ENCODE measurements at regions not wholly inside any gene's neighbourhood (a gene's known extent, or its start where the extent isn't known, plus 50 kb on each side); places are given as distances from the start of the nearest gene placed in this dataset.

- Histone ChIP-seq H3K4me3 (ENCODE audit: low read length in 2 of 2) (no peak overlapping the region), H3K36me3 (ENCODE audit: control insufficient read depth in 2 of 2, insufficient read depth in 2 of 2, low read length in 2 of 2) (no peaks in the 10 kb centered on the region), H3K9ac (ENCODE audit: low read depth in 1 of 2, low read length in 2 of 2) (no peak overlapping the region), H3K27ac (ENCODE audit: low read depth in 2 of 2, low read length in 2 of 2) (no peak overlapping the region), H3K27me3 (ENCODE audit: control insufficient read depth in 2 of 2, insufficient read depth in 2 of 2, low read length in 2 of 2) (no peaks in the 10 kb centered on the region), H3K4me1 (ENCODE audit: control insufficient read depth in 2 of 2, insufficient read depth in 2 of 2, low read length in 2 of 2) (no peaks in the 10 kb centered on the region), H3K9me3 (ENCODE audit: control insufficient read depth in 2 of 2, low read length in 2 of 2) (no peaks in the 10 kb centered on the region)
These were observed 254.1 kb upstream of the IRX3 start for GRCh38 chr16:54540525-54541180.

- H3K4me1 ChIP-seq (ENCODE audit: control insufficient read depth in 2 of 2, insufficient read depth in 2 of 2, low read length in 2 of 2): no peaks in the 10 kb centered on the region
- H3K9me3 ChIP-seq (ENCODE audit: control insufficient read depth in 2 of 2, low read length in 2 of 2): no peaks in the 10 kb centered on the region
- H3K36me3 ChIP-seq (ENCODE audit: control insufficient read depth in 2 of 2, insufficient read depth in 2 of 2, low read length in 2 of 2): no peaks in the 10 kb centered on the region
- H3K27me3 ChIP-seq (ENCODE audit: control insufficient read depth in 2 of 2, insufficient read depth in 2 of 2, low read length in 2 of 2): no peaks in the 10 kb centered on the region
- H3K27ac ChIP-seq (ENCODE audit: low read depth in 2 of 2, low read length in 2 of 2): no peak overlapping the region
- H3K4me3 ChIP-seq (ENCODE audit: low read length in 2 of 2): no peak overlapping the region
- no peak overlapping the region for H3K9ac ChIP-seq (ENCODE audit: low read depth in 1 of 2, low read length in 2 of 2)
These were observed 251.7 kb upstream of the IRX3 start for GRCh38 chr16:54538276-54538675.

GRCh38 chr16:54533856-54534490 lies 247.4 kb upstream of the IRX3 start:
- Histone ChIP-seq H3K27ac (ENCODE audit: low read depth in 2 of 2, low read length in 2 of 2) (no peak overlapping the region), H3K36me3 (ENCODE audit: control insufficient read depth in 2 of 2, insufficient read depth in 2 of 2, low read length in 2 of 2) (no peaks in the 10 kb centered on the region), H3K9ac (ENCODE audit: low read depth in 1 of 2, low read length in 2 of 2) (no peak overlapping the region), H3K4me1 (ENCODE audit: control insufficient read depth in 2 of 2, insufficient read depth in 2 of 2, low read length in 2 of 2) (no peaks in the 10 kb centered on the region), H3K9me3 (ENCODE audit: control insufficient read depth in 2 of 2, low read length in 2 of 2) (no peaks in the 10 kb centered on the region), H3K4me3 (ENCODE audit: low read length in 2 of 2) (no peak overlapping the region), H3K27me3 (ENCODE audit: control insufficient read depth in 2 of 2, insufficient read depth in 2 of 2, low read length in 2 of 2) (no peaks in the 10 kb centered on the region)

GRCh38 chr16:54526916-54527315 lies 240.3 kb upstream of the IRX3 start:
- Histone ChIP-seq H3K27me3 (ENCODE audit: control insufficient read depth in 2 of 2, insufficient read depth in 2 of 2, low read length in 2 of 2) (no peaks in the 10 kb centered on the region), H3K36me3 (ENCODE audit: control insufficient read depth in 2 of 2, insufficient read depth in 2 of 2, low read length in 2 of 2) (no peaks in the 10 kb centered on the region), H3K27ac (ENCODE audit: low read depth in 2 of 2, low read length in 2 of 2) (no peak overlapping the region), H3K4me3 (ENCODE audit: low read length in 2 of 2) (no peak overlapping the region), H3K9ac (ENCODE audit: low read depth in 1 of 2, low read length in 2 of 2) (no peak overlapping the region), H3K9me3 (ENCODE audit: control insufficient read depth in 2 of 2, low read length in 2 of 2) (no peaks in the 10 kb centered on the region), H3K4me1 (ENCODE audit: control insufficient read depth in 2 of 2, insufficient read depth in 2 of 2, low read length in 2 of 2) (no peaks in the 10 kb centered on the region)

DNA sequence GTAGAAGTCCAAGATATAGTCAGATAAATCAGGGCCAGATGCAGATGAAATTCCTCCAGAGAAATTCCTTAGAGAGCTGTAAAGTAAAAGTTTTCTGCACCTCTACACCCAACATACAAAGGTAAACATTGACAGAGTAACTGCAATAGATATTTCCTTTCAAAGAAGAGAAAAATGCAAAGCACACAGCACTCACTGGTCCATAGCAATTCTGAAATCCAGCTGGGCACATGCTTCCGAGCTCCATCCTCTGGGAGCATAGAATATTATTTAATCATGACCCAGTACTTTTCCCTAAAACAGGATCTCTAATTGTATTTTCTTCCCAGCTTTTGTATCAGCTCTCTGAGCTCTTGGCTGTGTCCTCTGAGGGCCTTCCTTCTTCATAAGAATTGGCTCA lies 239.5 kb upstream of the IRX3 start:
- no peak overlapping the region for H3K27ac ChIP-seq (ENCODE audit: low read depth in 2 of 2, low read length in 2 of 2)
- no peaks in the 10 kb centered on the region for H3K4me1 ChIP-seq (ENCODE audit: control insufficient read depth in 2 of 2, insufficient read depth in 2 of 2, low read length in 2 of 2)
- H3K9ac ChIP-seq (ENCODE audit: low read depth in 1 of 2, low read length in 2 of 2): no peak overlapping the region
- no peaks in the 10 kb centered on the region for H3K27me3 ChIP-seq (ENCODE audit: control insufficient read depth in 2 of 2, insufficient read depth in 2 of 2, low read length in 2 of 2)
- H3K4me3 ChIP-seq (ENCODE audit: low read length in 2 of 2): no peak overlapping the region
- no peaks in the 10 kb centered on the region for H3K36me3 ChIP-seq (ENCODE audit: control insufficient read depth in 2 of 2, insufficient read depth in 2 of 2, low read length in 2 of 2)
- no peaks in the 10 kb centered on the region for H3K9me3 ChIP-seq (ENCODE audit: control insufficient read depth in 2 of 2, low read length in 2 of 2)

GRCh38 chr16:54525104-54525503 lies 238.5 kb upstream of the IRX3 start:
- Histone ChIP-seq H3K36me3 (ENCODE audit: control insufficient read depth in 2 of 2, insufficient read depth in 2 of 2, low read length in 2 of 2) (no peaks in the 10 kb centered on the region), H3K4me1 (ENCODE audit: control insufficient read depth in 2 of 2, insufficient read depth in 2 of 2, low read length in 2 of 2) (no peaks in the 10 kb centered on the region), H3K9ac (ENCODE audit: low read depth in 1 of 2, low read length in 2 of 2) (no peak overlapping the region), H3K27ac (ENCODE audit: low read depth in 2 of 2, low read length in 2 of 2) (no peak overlapping the region), H3K9me3 (ENCODE audit: control insufficient read depth in 2 of 2, low read length in 2 of 2) (no peaks in the 10 kb centered on the region), H3K4me3 (ENCODE audit: low read length in 2 of 2) (no peak overlapping the region), H3K27me3 (ENCODE audit: control insufficient read depth in 2 of 2, insufficient read depth in 2 of 2, low read length in 2 of 2) (no peaks in the 10 kb centered on the region)

DNA sequence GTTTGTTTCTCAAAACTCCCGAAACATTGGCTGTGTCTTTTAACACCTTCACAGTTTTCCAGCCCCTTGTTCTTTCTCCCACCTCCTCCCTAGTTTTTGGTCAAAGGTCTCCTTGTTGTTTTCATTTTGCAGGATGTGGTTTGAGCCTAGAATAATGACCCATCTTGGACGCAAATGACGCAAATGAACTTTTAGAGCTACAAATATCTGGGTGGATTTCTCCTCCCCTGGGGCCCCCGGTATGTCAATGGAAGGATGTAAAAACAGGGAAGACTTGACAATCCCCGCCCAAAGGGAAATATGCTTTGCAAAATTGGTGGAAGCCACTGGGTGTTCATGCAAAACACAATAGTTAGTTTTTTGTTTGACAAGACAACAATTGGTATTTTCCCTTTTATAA lies 236.0 kb upstream of the IRX3 start:
- no peaks in the 10 kb centered on the region for H3K27me3 ChIP-seq (ENCODE audit: control insufficient read depth in 2 of 2, insufficient read depth in 2 of 2, low read length in 2 of 2)
- H3K9ac ChIP-seq (ENCODE audit: low read depth in 1 of 2, low read length in 2 of 2): no peak overlapping the region
- no peaks in the 10 kb centered on the region for H3K4me1 ChIP-seq (ENCODE audit: control insufficient read depth in 2 of 2, insufficient read depth in 2 of 2, low read length in 2 of 2)
- no peaks in the 10 kb centered on the region for H3K9me3 ChIP-seq (ENCODE audit: control insufficient read depth in 2 of 2, low read length in 2 of 2)
- H3K4me3 ChIP-seq (ENCODE audit: low read length in 2 of 2): no peak overlapping the region
- no peak overlapping the region for H3K27ac ChIP-seq (ENCODE audit: low read depth in 2 of 2, low read length in 2 of 2)
- H3K36me3 ChIP-seq (ENCODE audit: control insufficient read depth in 2 of 2, insufficient read depth in 2 of 2, low read length in 2 of 2): no peaks in the 10 kb centered on the region

DNA sequence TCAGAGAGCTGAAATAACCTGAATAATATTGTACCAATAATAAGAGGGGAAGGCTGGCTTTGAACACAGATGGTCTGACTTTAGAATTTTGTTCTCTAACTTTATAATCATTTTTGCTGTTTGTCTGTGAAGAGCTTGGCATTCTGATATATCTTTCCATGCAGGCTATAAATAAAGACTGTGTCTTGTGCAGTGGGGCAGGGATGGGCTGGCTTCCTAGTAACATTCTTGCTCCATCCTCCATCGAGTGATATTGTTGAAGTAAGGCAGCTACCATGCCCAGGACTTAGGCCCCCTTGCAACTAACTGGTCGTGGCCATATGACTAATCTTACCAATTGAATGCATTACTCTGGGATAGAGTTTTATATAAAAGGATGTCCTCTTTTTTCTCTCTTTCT lies 234.7 kb upstream of the IRX3 start:
- no peaks in the 10 kb centered on the region for H3K4me1 ChIP-seq (ENCODE audit: control insufficient read depth in 2 of 2, insufficient read depth in 2 of 2, low read length in 2 of 2)
- H3K4me3 ChIP-seq (ENCODE audit: low read length in 2 of 2): no peak overlapping the region
- no peaks in the 10 kb centered on the region for H3K9me3 ChIP-seq (ENCODE audit: control insufficient read depth in 2 of 2, low read length in 2 of 2)
- H3K27ac ChIP-seq (ENCODE audit: low read depth in 2 of 2, low read length in 2 of 2): no peak overlapping the region
- H3K27me3 ChIP-seq (ENCODE audit: control insufficient read depth in 2 of 2, insufficient read depth in 2 of 2, low read length in 2 of 2): no peaks in the 10 kb centered on the region
- H3K9ac ChIP-seq (ENCODE audit: low read depth in 1 of 2, low read length in 2 of 2): no peak overlapping the region
- H3K36me3 ChIP-seq (ENCODE audit: control insufficient read depth in 2 of 2, insufficient read depth in 2 of 2, low read length in 2 of 2): no peaks in the 10 kb centered on the region

DNA sequence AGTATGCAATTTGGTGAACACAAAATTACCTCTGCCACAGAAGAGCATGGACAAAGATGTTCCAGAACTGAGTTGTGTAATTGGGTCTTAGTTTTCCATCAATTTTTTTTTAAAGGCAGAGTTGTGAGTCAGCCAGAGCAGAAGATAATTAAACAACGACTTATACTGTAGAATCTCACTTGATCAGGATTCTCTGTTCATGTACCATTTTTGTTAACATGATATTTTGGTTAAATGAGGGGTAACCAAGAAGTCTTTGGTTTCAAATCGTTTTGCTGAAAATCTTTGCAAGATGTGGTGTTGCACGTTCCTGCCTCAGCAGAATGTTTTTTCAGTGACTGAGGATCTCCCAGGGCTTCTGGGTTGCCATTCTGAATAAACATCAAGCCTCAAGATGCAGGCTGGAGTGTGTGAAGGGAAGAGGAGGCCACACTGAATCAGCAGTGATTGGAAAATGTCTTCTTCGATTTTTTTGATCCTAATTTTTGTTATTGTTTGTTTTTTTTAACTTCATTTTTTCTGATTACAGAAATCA lies 232.6 kb upstream of the IRX3 start:
- Histone ChIP-seq H3K9me3 (ENCODE audit: control insufficient read depth in 2 of 2, low read length in 2 of 2) (no peaks in the 10 kb centered on the region), H3K4me1 (ENCODE audit: control insufficient read depth in 2 of 2, insufficient read depth in 2 of 2, low read length in 2 of 2) (no peaks in the 10 kb centered on the region), H3K9ac (ENCODE audit: low read depth in 1 of 2, low read length in 2 of 2) (no peak overlapping the region), H3K27me3 (ENCODE audit: control insufficient read depth in 2 of 2, insufficient read depth in 2 of 2, low read length in 2 of 2) (no peaks in the 10 kb centered on the region), H3K36me3 (ENCODE audit: control insufficient read depth in 2 of 2, insufficient read depth in 2 of 2, low read length in 2 of 2) (no peaks in the 10 kb centered on the region), H3K4me3 (ENCODE audit: low read length in 2 of 2) (no peak overlapping the region), H3K27ac (ENCODE audit: low read depth in 2 of 2, low read length in 2 of 2) (no peak overlapping the region)

DNA sequence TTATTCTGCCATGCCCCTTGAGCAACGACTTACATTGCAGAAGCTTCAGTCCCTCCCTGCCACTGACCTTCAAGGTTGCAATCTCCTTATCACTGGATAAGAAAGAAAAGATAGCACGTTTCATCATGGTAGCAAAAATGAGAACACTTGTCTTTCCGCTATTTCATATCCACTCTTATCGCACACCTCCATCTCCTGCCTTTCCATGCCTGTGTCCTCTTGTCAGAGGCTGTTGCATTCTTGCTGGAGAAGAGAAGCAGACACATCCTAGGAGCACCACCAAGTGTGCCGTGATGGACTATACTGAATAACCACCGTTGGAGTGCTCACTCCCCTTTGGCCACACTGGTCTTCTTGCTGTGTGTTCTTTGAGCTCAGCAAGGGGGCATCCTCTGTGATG lies 230.6 kb upstream of the IRX3 start:
- Histone ChIP-seq H3K27me3 (ENCODE audit: control insufficient read depth in 2 of 2, insufficient read depth in 2 of 2, low read length in 2 of 2) (no peaks in the 10 kb centered on the region), H3K9me3 (ENCODE audit: control insufficient read depth in 2 of 2, low read length in 2 of 2) (no peaks in the 10 kb centered on the region), H3K4me1 (ENCODE audit: control insufficient read depth in 2 of 2, insufficient read depth in 2 of 2, low read length in 2 of 2) (no peaks in the 10 kb centered on the region)

More for the DNA sequence above, 230.6 kb upstream of the IRX3 start:
- Histone ChIP-seq H3K27ac (ENCODE audit: low read depth in 2 of 2, low read length in 2 of 2) (no peak overlapping the region), H3K9ac (ENCODE audit: low read depth in 1 of 2, low read length in 2 of 2) (no peak overlapping the region), H3K4me3 (ENCODE audit: low read length in 2 of 2) (no peak overlapping the region), H3K36me3 (ENCODE audit: control insufficient read depth in 2 of 2, insufficient read depth in 2 of 2, low read length in 2 of 2) (no peaks in the 10 kb centered on the region)
